ENCODE measurements at regions not wholly inside any gene's neighbourhood (a gene's known extent, or its start where the extent isn't known, plus 50 kb on each side); places are given as distances from the start of the nearest gene placed in this dataset.

DNA sequence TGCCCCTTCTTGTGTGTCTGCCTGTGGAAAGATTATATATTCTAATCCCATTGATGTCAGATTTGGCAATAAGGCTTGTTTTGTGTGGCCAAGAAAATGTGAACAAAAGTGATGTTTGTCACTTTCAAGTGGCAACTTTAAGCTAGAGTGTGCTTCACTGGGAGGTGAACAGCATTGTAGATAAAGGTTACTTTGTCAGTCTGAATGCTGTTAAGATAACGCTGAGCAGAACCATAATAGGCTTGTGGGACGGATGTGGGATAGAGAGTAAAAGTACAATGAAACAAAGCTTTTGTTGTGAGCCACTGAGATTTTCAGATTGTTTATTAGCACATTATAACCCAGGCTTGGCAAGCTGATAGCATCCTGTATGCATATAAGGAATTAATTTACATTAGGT, 303.8 kb upstream of the MAN1A1 start:
- H3K27ac Mint-ChIP-seq, result no peak overlapping the region
- Histone ChIP-seq H3K27ac (ENCODE audit: insufficient read length, low read depth, low read length) (no peak overlapping the region), H2AK5ac (ENCODE audit: insufficient read length, low read length) (no peak overlapping the region), H4K91ac (ENCODE audit: insufficient read length, low read depth, low read length) (no peak overlapping the region), H3K4me1 (ENCODE audit: insufficient read depth, low read length) (no peaks in the 10 kb centered on the region), H3K9ac (ENCODE audit: extremely low read depth, insufficient read length, low read length) (no peak overlapping the region), H4K5ac (ENCODE audit: insufficient read length, low read depth, low read length) (no peak overlapping the region), H3T11ph (ENCODE audit: low read length) (no peak overlapping the region), H3K79me2 (ENCODE audit: insufficient read depth, low read length) (no peaks in the 10 kb centered on the region), H3K9me3 (ENCODE audit: control insufficient read depth, low read depth, low read length) (no peaks in the 10 kb centered on the region), H2BK20ac (ENCODE audit: low read depth, low read length, poor library complexity, severe bottlenecking) (no peak overlapping the region), H2BK5ac (ENCODE audit: insufficient read length, low read length) (no peak overlapping the region), H2BK15ac (ENCODE audit: low read depth, low read length) (no peak overlapping the region), H3K4ac (ENCODE audit: low read depth, low read length) (no peak overlapping the region), H3K18ac (ENCODE audit: insufficient read length, low read depth, low read length) (no peak overlapping the region), H2BK12ac (ENCODE audit: insufficient read length, low read depth, low read length) (no peak overlapping the region), H3K79me1 (ENCODE audit: insufficient read depth, low read depth, low read length, poor library complexity, severe bottlenecking) (no peaks in the 10 kb centered on the region), H3K23me2 (ENCODE audit: insufficient read length, low read depth, low read length, poor library complexity, severe bottlenecking) (no peaks in the 10 kb centered on the region), H3K23ac (ENCODE audit: insufficient read length, low read depth, low read length) (no peak overlapping the region), H2AFZ (ENCODE audit: low read length) (no peak overlapping the region), H4K20me1 (ENCODE audit: control insufficient read depth, insufficient read depth, insufficient read length) (no peaks in the 10 kb centered on the region), H3K14ac (ENCODE audit: insufficient read depth, low read length) (no peak overlapping the region), H3K56ac (ENCODE audit: insufficient read length, low read depth, low read length) (no peak overlapping the region), H2BK120ac (ENCODE audit: low read depth, low read length, poor library complexity, severe bottlenecking) (no peak overlapping the region), H3K4me2 (ENCODE audit: insufficient read depth, insufficient read length, low read length) (no peak overlapping the region), H3K27me3 (ENCODE audit: insufficient read depth, low read length) (no peaks in the 10 kb centered on the region), H4K8ac (replicated peaks; ENCODE audit: insufficient read length, low read depth, low read length) (no peak overlapping the region)
- H3K9me3 Mint-ChIP-seq, result no peaks in the 10 kb centered on the region
- no peaks in the 10 kb centered on the region for H3K36me3 Mint-ChIP-seq (ENCODE audit: insufficient read depth in 1 of 3, low read depth in 3 of 3)
- H3K4me1 Mint-ChIP-seq, result no peaks in the 10 kb centered on the region
- no peaks in the 10 kb centered on the region for H3K27me3 Mint-ChIP-seq (ENCODE audit: low read depth)
- no peak overlapping the region for H3K4me3 Mint-ChIP-seq
- DNase-seq, result no peak
- WGBS (ENCODE audit: extremely low coverage, insufficient read length, low lambda C conversion rate), result no CpG with 5 or more reads among the region's 2 CpGs
- TF ChIP-seq, protein P1, sequence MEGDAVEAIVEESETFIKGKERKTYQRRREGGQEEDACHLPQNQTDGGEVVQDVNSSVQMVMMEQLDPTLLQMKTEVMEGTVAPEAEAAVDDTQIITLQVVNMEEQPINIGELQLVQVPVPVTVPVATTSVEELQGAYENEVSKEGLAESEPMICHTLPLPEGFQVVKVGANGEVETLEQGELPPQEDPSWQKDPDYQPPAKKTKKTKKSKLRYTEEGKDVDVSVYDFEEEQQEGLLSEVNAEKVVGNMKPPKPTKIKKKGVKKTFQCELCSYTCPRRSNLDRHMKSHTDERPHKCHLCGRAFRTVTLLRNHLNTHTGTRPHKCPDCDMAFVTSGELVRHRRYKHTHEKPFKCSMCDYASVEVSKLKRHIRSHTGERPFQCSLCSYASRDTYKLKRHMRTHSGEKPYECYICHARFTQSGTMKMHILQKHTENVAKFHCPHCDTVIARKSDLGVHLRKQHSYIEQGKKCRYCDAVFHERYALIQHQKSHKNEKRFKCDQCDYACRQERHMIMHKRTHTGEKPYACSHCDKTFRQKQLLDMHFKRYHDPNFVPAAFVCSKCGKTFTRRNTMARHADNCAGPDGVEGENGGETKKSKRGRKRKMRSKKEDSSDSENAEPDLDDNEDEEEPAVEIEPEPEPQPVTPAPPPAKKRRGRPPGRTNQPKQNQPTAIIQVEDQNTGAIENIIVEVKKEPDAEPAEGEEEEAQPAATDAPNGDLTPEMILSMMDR (conservative IDR thresholded peaks at IDR 0.05), result no peak

Measured in H9 (cell line).